Caco-2 (cell line): ENCODE measurements at regions not wholly inside any gene's neighbourhood (a gene's known extent, or its start where the extent isn't known, plus 50 kb on each side); places are given as distances from the start of the nearest gene placed in this dataset.

Experiments used
- BruUV-seq: library from RNA; stranded (reverse); fragments of 400-500 nt; replicated peaks from 2 replicates; lab custom pipeline; 2021; lab: Mats Ljungman, UMichigan
- CTCF ChIA-PET: fragments of 300-600 bp; sonication (Branson Sonifier 250); formaldehyde crosslinking; loops from one replicate; lab custom pipeline; 2022; ENCODE audit warnings: antibody characterized with exemption; lab: Charles Lee
- POLR2A ChIA-PET: fragments of 300-600 bp; sonication (Branson Sonifier 250); formaldehyde crosslinking; loops from one replicate; lab custom pipeline; 2022; ENCODE audit warnings: antibody characterized with exemption; lab: Charles Lee
- DNase-seq, 2 experiments: peaks; one replicate each; pipeline versions ENCODE4 v3.0.0 to v3.0.0-alpha.2; 2020 to 2022
- H3K27me3 ChIP-seq: replicated peaks from 2 replicates; pipeline ENCODE4 v1.6.0; 2011; ENCODE audit warnings: low read length; ENCODE audit not compliant: control insufficient read depth, insufficient read depth
- H3K36me3 ChIP-seq: 2 replicates; pipeline ENCODE4 v1.5.1; 2011; ENCODE audit warnings: low read length; ENCODE audit not compliant: control insufficient read depth, insufficient read depth
- H3K4me1 ChIP-seq: fragments of 250-450 bp; sonication (Bioruptor Pico); 2 replicates; pipeline ENCODE4 v1.5.1; 2020; ENCODE audit warnings: mild to moderate bottlenecking
- H3K4me3 ChIP-seq: 2 replicates; pipeline ENCODE4 v1.5.1; 2011; ENCODE audit warnings: low read depth, mild to moderate bottlenecking, control low read depth, low read length
- H3K9me3 ChIP-seq: fragments of 250-450 bp; sonication (Bioruptor Pico); 2 replicates; pipeline ENCODE4 v1.5.1; 2020; ENCODE audit warnings: mild to moderate bottlenecking, moderate library complexity
- H3K27ac Mint-ChIP-seq: one replicate; pipeline ENCODE4 v1.8.0; 2022; ENCODE audit warnings: mixed read lengths; ENCODE audit not compliant: unreplicated experiment
- H3K27me3 Mint-ChIP-seq: one replicate; pipeline ENCODE4 v1.8.0; 2022; ENCODE audit warnings: mixed read lengths; ENCODE audit not compliant: insufficient read depth, unreplicated experiment
- H3K36me3 Mint-ChIP-seq: one replicate; pipeline ENCODE4 v1.8.0; 2022; ENCODE audit warnings: mild to moderate bottlenecking, mixed read lengths; ENCODE audit not compliant: insufficient read depth, unreplicated experiment
- H3K4me1 Mint-ChIP-seq: one replicate; pipeline ENCODE4 v1.8.0; 2022; ENCODE audit warnings: low read depth, mixed read lengths; ENCODE audit not compliant: unreplicated experiment
- H3K4me3 Mint-ChIP-seq: one replicate; pipeline ENCODE4 v1.8.0; 2022; ENCODE audit warnings: mild to moderate bottlenecking, moderate library complexity, mixed read lengths; ENCODE audit not compliant: unreplicated experiment
- H3K9me3 Mint-ChIP-seq: one replicate; pipeline ENCODE4 v1.8.0; 2022; ENCODE audit warnings: mixed read lengths; ENCODE audit not compliant: unreplicated experiment
- CTCF ChIP-seq, 2 experiments: fragments of 200-600 bp in 1 of 2; IDR thresholded peaks; 1 replicate in 1 of 2; 2 replicates in 1 of 2; pipeline versions ENCODE4 v1.5.1 to v1.8.0; 2011 to 2022; ENCODE audit warnings: antibody characterized with exemption in 1 of 2, control low read depth in 1 of 2, inconsistent platforms in 1 of 2, low read depth in 1 of 2, low read length in 1 of 2, mild to moderate bottlenecking in 1 of 2, moderate library complexity in 1 of 2; ENCODE audit not compliant: insufficient read depth in 1 of 2, severe bottlenecking in 1 of 2, unreplicated experiment in 1 of 2
- intact Hi-C: fragments of 100-400 bp; cut with micrococcal nuclease; formaldehyde crosslinking; loops from one replicate; pipeline ENCODE4 v1.10.0; 2022; ENCODE audit not compliant: unreplicated experiment

GRCh38 chr2:226273440-226273839, 526.2 kb downstream of the IRS1 start:
- Histone ChIP-seq H3K4me3 (no peak overlapping the region), H3K27me3 (no peaks in the 10 kb centered on the region), H3K36me3 (no peaks in the 10 kb centered on the region), H3K9me3 (no peaks in the 10 kb centered on the region), H3K4me1 (no peaks in the 10 kb centered on the region)
- Mint-ChIP-seq H3K4me1 (no peaks in the 10 kb centered on the region), H3K4me3 (no peak overlapping the region), H3K9me3 (no peaks in the 10 kb centered on the region), H3K27ac (no peak overlapping the region), H3K36me3 (no peaks in the 10 kb centered on the region), H3K27me3 (no peaks in the 10 kb centered on the region)
- no peak for TF ChIP-seq CTCF (IDR thresholded peaks at IDR 0.05; ENCODE audit: insufficient read depth in 1 of 2, low read depth in 1 of 2, low read length in 1 of 2, severe bottlenecking in 1 of 2, unreplicated experiment in 1 of 2)
- BruUV-seq, result no TSS peak
- DNase-seq, result no peak
- intact Hi-C loops, result no loop called here
- CTCF ChIA-PET, result no interaction called here
- POLR2A ChIA-PET, result no interaction called here

- no peak for TF ChIP-seq CTCF (IDR thresholded peaks at IDR 0.05; ENCODE audit: insufficient read depth in 1 of 2, low read depth in 1 of 2, low read length in 1 of 2, severe bottlenecking in 1 of 2, unreplicated experiment in 1 of 2)
- Mint-ChIP-seq H3K27ac (no peak overlapping the region), H3K36me3 (no peaks in the 10 kb centered on the region), H3K4me1 (no peaks in the 10 kb centered on the region), H3K9me3 (no peaks in the 10 kb centered on the region), H3K4me3 (no peak overlapping the region), H3K27me3 (no peaks in the 10 kb centered on the region)
- no peaks in the 10 kb centered on the region for H3K36me3 ChIP-seq
- H3K4me1 ChIP-seq, result no peaks in the 10 kb centered on the region
- no TSS peak for BruUV-seq
- intact Hi-C loops, result no loop called here
- no peaks in the 10 kb centered on the region for H3K27me3 ChIP-seq
- ChIA-PET POLR2A (no interaction called here), CTCF (no interaction called here)
- DNase-seq, result no peak
- H3K4me3 ChIP-seq, result no peak overlapping the region
- H3K9me3 ChIP-seq, result no peaks in the 10 kb centered on the region
These were observed 527.2 kb downstream of the IRS1 start for GRCh38 chr2:226272435-226272834.

- Mint-ChIP-seq H3K36me3 (no peaks in the 10 kb centered on the region), H3K4me3 (no peak overlapping the region), H3K27me3 (no peaks in the 10 kb centered on the region), H3K4me1 (no peaks in the 10 kb centered on the region), H3K27ac (no peak overlapping the region), H3K9me3 (no peaks in the 10 kb centered on the region)
- H3K4me1 ChIP-seq, result no peaks in the 10 kb centered on the region
- no peak for TF ChIP-seq CTCF (IDR thresholded peaks at IDR 0.05; ENCODE audit: insufficient read depth in 1 of 2, low read depth in 1 of 2, low read length in 1 of 2, severe bottlenecking in 1 of 2, unreplicated experiment in 1 of 2)
- no peaks in the 10 kb centered on the region for H3K9me3 ChIP-seq
- intact Hi-C loops, result no loop called here
- no peaks in the 10 kb centered on the region for H3K27me3 ChIP-seq
- no peak for DNase-seq
- no peak overlapping the region for H3K4me3 ChIP-seq
- BruUV-seq, result no TSS peak
- ChIA-PET CTCF (no interaction called here), POLR2A (no interaction called here)
- H3K36me3 ChIP-seq, result no peaks in the 10 kb centered on the region
These were observed 529.1 kb downstream of the IRS1 start for GRCh38 chr2:226270285-226271058.
